Medulla oblongata (tissue), 1 donor: ENCODE measurements at regions not wholly inside any gene's neighbourhood (a gene's known extent, or its start where the extent isn't known, plus 50 kb on each side); places are given as distances from the start of the nearest gene placed in this dataset.

Experiments used
- DNase-seq: peaks from one replicate; pipeline ENCODE4 v3.0.0-alpha.2; 2015; ENCODE audit errors: extremely low spot score

- DNase-seq: no peak
Observed at GRCh38 chrX:20522420-20522819, 255.7 kb upstream of the RPS6KA3 start.

GRCh38 chrX:20521222-20521621 lies 254.5 kb upstream of the RPS6KA3 start:
- no peak for DNase-seq

- DNase-seq: no peak
Observed at GRCh38 chrX:20519826-20520225, 253.1 kb upstream of the RPS6KA3 start.

- DNase-seq: no peak
Observed at GRCh38 chrX:20519146-20519545, 252.4 kb upstream of the RPS6KA3 start.

- no peak for DNase-seq
Observed at GRCh38 chrX:20517565-20517964, 250.9 kb upstream of the RPS6KA3 start.

GRCh38 chrX:20515841-20516461 lies 249.2 kb upstream of the RPS6KA3 start:
- DNase-seq: no peak

GRCh38 chrX:20514358-20514757 lies 247.6 kb upstream of the RPS6KA3 start:
- no peak for DNase-seq

GRCh38 chrX:20513185-20513584 lies 246.5 kb upstream of the RPS6KA3 start:
- DNase-seq: no peak

- no peak for DNase-seq
Observed at GRCh38 chrX:20511792-20512191, 245.1 kb upstream of the RPS6KA3 start.

- no peak for DNase-seq
Observed at GRCh38 chrX:20507901-20508620, 241.4 kb upstream of the RPS6KA3 start.

- DNase-seq: no peak
Observed at GRCh38 chrX:20506739-20507138, 240.0 kb upstream of the RPS6KA3 start.

GRCh38 chrX:20500949-20501348 lies 234.2 kb upstream of the RPS6KA3 start:
- DNase-seq: no peak

- no peak for DNase-seq
Observed at GRCh38 chrX:20500171-20500865, 233.6 kb upstream of the RPS6KA3 start.

GRCh38 chrX:20499763-20500162 lies 233.1 kb upstream of the RPS6KA3 start:
- no peak for DNase-seq

- DNase-seq: no peak
Observed at GRCh38 chrX:20498851-20499635, 232.3 kb upstream of the RPS6KA3 start.

GRCh38 chrX:20495575-20495974 lies 228.9 kb upstream of the RPS6KA3 start:
- DNase-seq: no peak

- no peak for DNase-seq
Observed at GRCh38 chrX:20488473-20488872, 221.8 kb upstream of the RPS6KA3 start.

GRCh38 chrX:20487227-20487626 lies 220.5 kb upstream of the RPS6KA3 start:
- DNase-seq: no peak

- no peak for DNase-seq
Observed at GRCh38 chrX:20481632-20482031, 214.9 kb upstream of the RPS6KA3 start.

GRCh38 chrX:20479896-20480295 lies 213.2 kb upstream of the RPS6KA3 start:
- DNase-seq: no peak

- DNase-seq: no peak
Observed at GRCh38 chrX:20479048-20479447, 212.3 kb upstream of the RPS6KA3 start.

GRCh38 chrX:20477836-20478524 lies 211.3 kb upstream of the RPS6KA3 start:
- no peak for DNase-seq
